Cerebellar nuclear complex (tissue), 1 donor: ENCODE measurements at regions not wholly inside any gene's neighbourhood (a gene's known extent, or its start where the extent isn't known, plus 50 kb on each side); places are given as distances from the start of the nearest gene placed in this dataset.

Source experiments
- DNase-seq, 2 experiments: peaks; one replicate each; lab custom pipeline; 2025; lab: John Stamatoyannopoulos, UW

- no peak for DNase-seq
Observed at GRCh38 chr14:93870377-93870776, 56.8 kb upstream of the FAM181A start.

GRCh38 chr14:93869427-93869826, 57.7 kb upstream of the FAM181A start:
- DNase-seq, result no peak

GRCh38 chr14:93868165-93868564, 59.0 kb upstream of the FAM181A start:
- DNase-seq, result no peak

GRCh38 chr14:93862265-93862664, 64.9 kb upstream of the FAM181A start:
- DNase-seq, result no peak

- no peak for DNase-seq
Observed at GRCh38 chr14:93861836-93862235, 65.3 kb upstream of the FAM181A start.

- DNase-seq, result no peak
Observed at GRCh38 chr14:93859957-93860356, 67.2 kb upstream of the FAM181A start.

GRCh38 chr14:93858896-93859295, 68.2 kb upstream of the FAM181A start:
- no peak for DNase-seq

GRCh38 chr14:93857500-93858283, 69.4 kb upstream of the PRIMA1 start:
- peak in 1 of 2 experiments; percentile 77 for DNase-seq

GRCh38 chr14:93857081-93857480, 68.8 kb upstream of the PRIMA1 start:
- DNase-seq, result peak; percentile 40 to 77

GRCh38 chr14:93855737-93856136, 67.5 kb upstream of the PRIMA1 start:
- DNase-seq, result no peak

GRCh38 chr14:93847473-93847872, 59.2 kb upstream of the PRIMA1 start:
- DNase-seq, result no peak

- no peak for DNase-seq
Observed at GRCh38 chr14:93838238-93838637, 50.0 kb upstream of the PRIMA1 start.
